GM18520 (cell line): ENCODE measurements at regions not wholly inside any gene's neighbourhood (a gene's known extent, or its start where the extent isn't known, plus 50 kb on each side); places are given as distances from the start of the nearest gene placed in this dataset.

Source experiments
- ATAC-seq: cut with Tn5 transposase; IDR thresholded peaks from one replicate; pipeline ENCODE4 v1.9.1; 2021; ENCODE audit not compliant: unreplicated experiment

- ATAC-seq, result no peak
Measured at GRCh38 chr6:103983011-103983410, 876.7 kb downstream of the HACE1 start.

- no peak for ATAC-seq
Measured at GRCh38 chr6:103982574-103982973, 877.1 kb downstream of the HACE1 start.

DNA sequence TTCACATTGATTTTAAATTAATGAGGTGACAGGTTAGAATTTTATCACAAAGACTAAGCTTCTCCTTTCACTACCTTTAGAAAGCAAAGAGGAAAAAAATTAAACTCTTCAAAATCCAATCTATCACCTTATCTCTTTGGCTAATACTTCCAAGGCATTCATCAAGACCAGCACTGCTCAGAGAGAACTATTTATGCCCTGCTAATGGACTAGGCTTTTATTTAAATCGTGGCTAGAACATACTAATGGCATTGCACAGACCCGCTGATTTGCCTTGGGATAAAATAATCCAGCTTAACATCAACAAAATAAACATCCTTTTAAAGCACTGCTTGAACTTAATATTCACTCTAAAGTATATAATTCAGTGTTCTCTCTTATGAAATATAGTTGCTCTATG lies 880.4 kb downstream of the HACE1 start:
- ATAC-seq, result no peak

DNA sequence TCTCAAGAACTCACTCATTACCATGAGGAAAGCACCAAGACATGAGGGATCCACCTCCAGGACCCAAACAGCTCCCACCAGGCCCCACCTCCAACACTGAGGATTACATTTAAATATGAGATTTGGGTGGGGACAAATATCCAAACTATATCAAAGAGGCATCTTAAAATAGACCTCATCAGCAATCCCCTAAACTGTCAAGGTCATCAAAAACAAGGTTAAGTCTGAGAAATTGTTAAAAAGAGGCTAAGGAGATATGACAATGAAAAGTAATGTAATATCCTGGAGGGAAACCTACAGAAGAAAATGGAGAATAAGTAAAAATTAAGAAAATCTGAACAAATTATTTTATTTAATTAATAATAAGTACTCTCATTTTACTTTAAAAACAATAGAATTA lies 922.3 kb downstream of the HACE1 start:
- no peak for ATAC-seq

GRCh38 chr6:103925317-103925716 lies 934.4 kb downstream of the HACE1 start:
- no peak for ATAC-seq

- no peak for ATAC-seq
Measured at GRCh38 chr6:103910018-103910417, 949.7 kb downstream of the HACE1 start.

DNA sequence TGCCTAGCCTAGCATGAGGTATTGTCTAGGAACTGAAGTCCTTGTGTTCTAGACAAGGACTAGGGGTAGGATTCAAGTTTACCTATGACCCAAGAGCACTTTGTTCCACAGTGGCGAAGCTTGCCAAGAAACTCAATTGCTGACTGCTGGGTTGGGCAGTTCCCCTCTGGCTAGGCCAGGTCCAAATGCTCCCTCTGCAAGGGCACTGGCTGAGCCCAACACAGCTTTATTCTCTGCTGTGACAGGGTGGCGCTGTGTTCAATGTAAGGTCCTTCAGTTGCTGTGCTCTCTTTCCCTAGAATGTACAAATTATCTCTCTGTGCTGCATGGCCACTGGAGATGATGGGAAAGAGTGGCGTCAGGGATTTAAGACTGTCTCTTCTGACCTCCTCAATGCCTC lies 950.8 kb downstream of the HACE1 start:
- ATAC-seq, result no peak

DNA sequence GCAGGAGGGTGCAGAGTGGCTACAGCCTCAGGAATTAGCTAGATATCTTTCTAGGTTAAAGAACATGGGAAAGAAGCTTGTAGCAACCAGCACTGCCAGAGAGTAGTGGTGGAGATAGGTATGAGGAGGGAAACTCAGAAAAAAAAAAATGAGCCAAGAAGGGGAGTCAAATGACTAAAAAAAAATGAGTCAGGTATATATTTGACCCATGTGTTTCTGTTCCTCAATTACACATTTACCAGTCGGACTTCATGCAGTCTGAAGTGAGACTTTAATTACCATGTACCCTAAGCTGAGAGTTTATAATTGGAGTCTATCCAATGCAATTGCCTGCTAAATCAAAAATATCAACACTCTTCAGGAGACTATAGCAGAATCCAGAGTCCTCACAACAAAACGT lies 964.6 kb downstream of the HACE1 start:
- ATAC-seq, result no peak

GRCh38 chr6:103893141-103893581 lies 966.6 kb downstream of the HACE1 start:
- ATAC-seq, result no peak

DNA sequence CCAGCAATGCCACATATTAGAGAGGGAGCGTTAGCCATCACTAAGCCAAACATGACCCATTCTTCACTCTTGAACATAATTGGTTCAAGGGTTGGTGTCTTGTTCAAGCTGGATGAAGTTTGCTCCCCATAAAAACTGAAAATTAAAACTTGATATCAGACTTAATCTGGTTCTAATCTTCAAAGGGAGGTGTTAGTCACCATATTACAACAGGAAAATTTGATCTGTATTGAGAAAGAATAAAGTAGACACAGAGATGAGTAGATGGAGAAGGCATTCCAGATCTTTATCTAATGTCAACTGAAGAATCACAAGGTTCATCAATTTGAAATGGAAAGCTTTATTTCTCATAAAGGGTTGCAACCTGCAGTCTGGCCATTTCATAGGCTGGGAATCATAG lies 972.8 kb downstream of the HACE1 start:
- ATAC-seq, result no peak

DNA sequence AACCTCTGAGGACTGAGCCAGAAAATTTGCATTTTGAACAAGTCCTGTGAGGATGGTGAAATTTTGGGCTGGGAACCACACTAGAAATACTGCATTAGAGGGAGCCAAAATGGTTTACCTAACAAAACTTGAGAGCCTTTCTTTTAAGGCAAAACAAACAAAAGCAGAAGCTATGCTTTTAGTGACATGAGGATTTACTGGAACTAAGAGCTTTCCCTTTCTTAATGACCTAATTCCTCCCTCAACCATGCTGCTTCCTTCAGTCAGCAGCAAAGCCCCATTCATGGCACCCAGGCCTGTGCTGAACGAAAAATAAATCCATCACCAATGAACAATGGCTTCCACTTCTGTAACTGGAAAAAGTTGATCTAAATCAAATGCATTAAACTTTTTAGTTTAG lies 974.3 kb downstream of the HACE1 start:
- no peak for ATAC-seq

- ATAC-seq, result no peak
Measured at GRCh38 chr6:103879800-103880199, 979.9 kb downstream of the HACE1 start.

DNA sequence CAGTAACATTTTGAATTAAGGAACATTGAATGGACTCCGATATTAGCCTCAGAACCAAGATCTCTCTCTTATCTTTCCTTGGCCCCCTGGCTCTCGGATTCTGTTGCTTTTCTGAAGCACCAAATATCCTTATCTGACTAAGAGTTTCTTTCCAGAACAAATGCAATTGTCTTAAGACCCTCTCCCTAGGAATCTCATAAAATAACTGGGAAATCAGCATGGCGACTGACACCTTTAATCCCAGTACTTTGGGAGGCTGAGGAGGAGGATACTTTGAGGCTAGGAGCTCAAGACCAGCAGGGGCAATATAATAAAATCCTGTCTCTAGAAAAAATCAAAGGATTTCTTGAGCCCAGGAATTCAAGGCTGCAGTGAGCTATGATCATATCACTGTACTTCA lies 984.5 kb downstream of the HACE1 start:
- ATAC-seq, result no peak

GRCh38 chr6:103874575-103874974 lies 985.1 kb downstream of the HACE1 start:
- no peak for ATAC-seq

GRCh38 chr6:103872678-103873077 lies 987.0 kb downstream of the HACE1 start:
- no peak for ATAC-seq

DNA sequence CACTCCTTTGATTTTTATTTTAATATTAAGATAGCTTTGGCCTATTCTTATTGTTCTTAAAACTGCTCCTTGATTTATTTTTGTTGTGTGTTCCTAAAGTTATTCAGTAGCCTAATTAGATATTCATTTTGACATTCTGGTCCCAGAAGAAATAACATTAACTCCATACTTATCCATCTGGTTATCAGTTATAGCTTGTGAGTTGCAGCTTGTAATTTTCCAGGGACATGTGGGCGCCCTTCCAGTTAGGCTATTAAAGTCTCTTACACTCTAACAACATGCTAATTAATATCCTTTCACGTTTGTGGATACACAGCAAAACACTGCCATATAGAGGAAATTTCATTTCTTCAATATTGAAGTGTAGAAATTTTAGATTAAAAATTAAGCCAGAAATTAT lies 987.5 kb downstream of the HACE1 start:
- ATAC-seq, result no peak

DNA sequence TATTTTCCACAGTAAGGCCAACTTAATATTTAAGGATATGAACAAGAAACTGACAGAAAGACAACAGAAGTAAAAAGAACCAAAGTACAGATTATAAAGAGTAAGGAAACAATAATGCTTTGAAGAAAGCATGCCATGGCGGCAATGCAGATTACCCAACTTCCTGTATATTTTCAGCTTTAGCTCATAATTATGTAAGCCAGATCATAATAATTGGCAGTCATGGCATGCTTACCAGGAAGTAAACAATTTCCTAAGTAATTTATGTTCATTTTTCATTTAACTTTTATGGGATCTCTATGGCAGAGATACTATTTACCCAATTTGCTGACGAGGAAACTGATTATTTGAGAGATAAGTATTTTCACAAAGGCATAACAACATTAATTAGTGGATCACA lies 988.7 kb downstream of the HACE1 start:
- ATAC-seq, result no peak

DNA sequence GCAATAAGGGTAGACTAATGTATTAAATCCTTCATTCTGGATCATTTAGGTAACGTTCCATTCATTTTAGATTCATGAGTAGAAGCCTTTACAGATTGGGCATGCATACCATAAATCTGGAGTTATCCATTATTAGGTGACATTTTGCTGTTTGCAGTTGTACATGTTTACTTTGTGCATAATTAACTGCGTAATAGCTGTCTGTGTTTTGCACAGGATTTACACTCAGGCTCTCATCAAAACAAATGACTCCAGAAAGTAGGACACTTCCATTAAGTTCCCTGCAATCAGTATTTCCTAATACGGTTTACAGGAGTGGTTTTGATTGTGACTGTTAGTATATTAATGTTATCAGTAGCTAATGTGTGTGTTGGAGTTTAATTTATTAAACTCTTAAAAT lies 997.4 kb downstream of the HACE1 start:
- no peak for ATAC-seq

GRCh38 chr6:103858003-103858402 lies 1001.7 kb downstream of the HACE1 start:
- no peak for ATAC-seq

DNA sequence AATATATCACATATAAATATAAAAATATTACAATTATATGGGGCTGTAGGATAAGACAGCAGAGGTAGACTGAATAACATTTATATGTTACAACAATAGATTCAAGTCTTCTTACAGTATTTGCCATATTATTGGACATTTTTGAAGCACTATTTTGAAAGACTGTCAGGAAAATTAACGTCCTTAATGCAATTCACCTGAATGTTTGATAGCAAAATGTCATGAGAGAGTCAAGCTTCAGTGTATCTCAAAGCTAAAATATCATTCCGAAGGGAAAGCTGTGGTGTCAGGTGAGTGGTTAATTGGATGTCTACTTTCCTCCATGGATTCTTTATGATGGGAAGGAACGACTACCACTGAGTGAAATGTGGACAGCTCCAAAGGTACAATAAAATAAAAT lies 1004.0 kb downstream of the HACE1 start:
- ATAC-seq, result no peak

DNA sequence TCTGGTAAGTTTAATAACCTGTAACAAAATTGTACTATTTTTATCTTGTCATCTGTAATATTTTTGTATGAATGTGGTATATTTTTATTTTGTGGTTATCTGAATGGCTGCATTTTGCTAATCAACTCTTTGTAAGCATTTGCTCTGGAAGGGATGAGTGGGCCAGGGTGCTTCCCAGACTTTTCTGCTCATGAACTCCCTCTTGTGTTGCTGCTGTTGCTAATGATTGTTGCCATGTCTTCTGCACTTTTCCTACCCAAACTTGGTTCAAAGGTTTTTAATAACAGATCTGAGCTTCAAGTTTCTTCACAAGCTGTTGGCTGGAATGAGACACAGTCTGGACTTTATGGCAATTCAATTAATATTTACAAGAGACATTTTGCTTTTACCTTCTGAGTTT lies 1005.7 kb downstream of the HACE1 start:
- ATAC-seq, result no peak

DNA sequence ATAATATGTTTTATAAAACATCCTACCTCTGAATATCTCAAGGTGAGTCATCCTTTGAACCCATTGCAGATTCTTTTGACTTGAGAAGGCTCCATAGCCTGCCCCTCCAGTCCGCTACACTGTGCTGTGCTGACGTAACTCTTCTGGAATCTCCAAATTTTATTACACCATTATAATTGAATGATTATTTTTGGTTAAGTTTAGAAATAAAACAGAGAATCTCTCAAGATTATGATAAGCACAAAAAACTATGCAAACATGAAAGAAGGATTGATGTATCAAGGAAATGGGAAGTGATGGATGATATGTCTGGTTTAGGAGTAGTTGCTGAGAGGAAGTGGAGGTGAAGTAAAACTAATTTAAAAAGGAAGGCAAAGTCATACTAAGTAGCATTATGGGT lies 1021.3 kb downstream of the HACE1 start:
- ATAC-seq, result no peak

DNA sequence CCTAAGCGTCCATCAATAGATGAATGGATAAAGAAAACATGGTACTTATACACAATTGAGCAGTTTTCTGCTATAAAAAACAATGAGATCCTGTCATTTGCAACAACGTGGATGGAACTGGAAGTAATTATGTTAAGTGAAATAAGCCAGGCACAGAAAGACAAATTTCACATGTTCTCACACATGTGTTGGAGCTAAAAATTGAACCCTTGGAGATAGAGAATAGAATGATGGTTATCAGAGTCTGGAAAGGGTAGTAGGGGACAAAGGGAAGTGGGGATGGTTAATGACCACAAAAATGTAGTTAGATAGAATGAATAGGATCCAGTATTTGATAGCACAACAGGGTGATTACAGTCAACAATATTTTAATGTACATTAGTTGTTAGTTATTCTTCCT lies 1033.5 kb downstream of the HACE1 start:
- ATAC-seq, result no peak

DNA sequence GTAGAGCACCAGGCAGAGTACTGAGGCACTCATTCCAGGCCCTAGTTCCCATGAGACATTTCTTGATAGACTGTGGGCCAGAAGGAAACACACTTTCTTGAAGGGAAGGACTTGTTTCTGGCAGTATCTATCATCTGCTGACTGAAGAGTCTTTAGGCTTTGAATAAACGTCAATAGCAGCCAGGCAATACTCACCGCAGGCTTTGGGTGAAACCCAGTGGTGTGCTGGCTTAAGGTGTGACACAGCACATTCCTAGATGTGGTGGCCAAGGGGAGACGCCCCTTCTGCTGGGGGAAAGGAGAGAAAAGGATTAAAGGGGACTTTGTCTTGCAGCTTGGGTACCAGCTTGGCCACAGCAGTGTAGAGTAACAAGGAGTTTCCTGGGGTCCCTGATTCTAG lies 1039.6 kb downstream of the HACE1 start:
- no peak for ATAC-seq
